MCF 10A (cell line): ENCODE measurements at regions not wholly inside any gene's neighbourhood (a gene's known extent, or its start where the extent isn't known, plus 50 kb on each side); places are given as distances from the start of the nearest gene placed in this dataset.

Experiments
- BruUV-seq: library from RNA; stranded (reverse); fragments of 400-500 nt; replicated peaks from 2 replicates; lab custom pipeline; 2021; lab: Mats Ljungman, UMichigan
- CTCF ChIA-PET: fragments of 300-600 bp; sonication (Branson Sonifier 250); formaldehyde crosslinking; extraction: SDS; loops from one replicate; lab custom pipeline; 2021; ENCODE audit warnings: antibody characterized with exemption, inconsistent platforms; lab: Yijun Ruan, JAX
- POLR2A ChIA-PET: fragments of 300-600, 350-650 bp; sonication (Branson Sonifier 250); formaldehyde crosslinking; extraction: SDS; loops from one replicate; lab custom pipeline; 2020; ENCODE audit warnings: antibody characterized with exemption, inconsistent platforms; lab: Yijun Ruan, JAX
- DNase-seq: peaks from one replicate; pipeline ENCODE4 v3.0.0-alpha.2; 2018; ENCODE audit not compliant: unreplicated experiment
- H3K27ac Mint-ChIP-seq: one replicate; pipeline ENCODE4 v1.8.0; 2022; ENCODE audit warnings: mild to moderate bottlenecking, low read depth, mixed read lengths; ENCODE audit not compliant: unreplicated experiment
- H3K27me3 Mint-ChIP-seq: one replicate; pipeline ENCODE4 v1.8.0; 2022; ENCODE audit warnings: mixed read lengths; ENCODE audit not compliant: insufficient read depth, unreplicated experiment
- H3K36me3 Mint-ChIP-seq: one replicate; pipeline ENCODE4 v1.8.0; 2022; ENCODE audit warnings: mild to moderate bottlenecking, moderate library complexity, mixed read lengths; ENCODE audit not compliant: insufficient read depth, unreplicated experiment
- H3K4me1 Mint-ChIP-seq: one replicate; pipeline ENCODE4 v1.8.0; 2022; ENCODE audit warnings: mixed read lengths; ENCODE audit not compliant: insufficient read depth, unreplicated experiment
- H3K4me3 Mint-ChIP-seq: one replicate; pipeline ENCODE4 v1.8.0; 2022; ENCODE audit warnings: mild to moderate bottlenecking, moderate library complexity, mixed read lengths; ENCODE audit not compliant: unreplicated experiment
- H3K9me3 Mint-ChIP-seq: one replicate; pipeline ENCODE4 v1.8.0; 2022; ENCODE audit warnings: mixed read lengths; ENCODE audit not compliant: unreplicated experiment
- CTCF ChIP-seq: fragments of 200-600 bp; IDR thresholded peaks from one replicate; pipeline ENCODE4 v1.8.0; 2022; ENCODE audit warnings: antibody characterized with exemption, mild to moderate bottlenecking; ENCODE audit not compliant: unreplicated experiment
- intact Hi-C: fragments of 100-400 bp; cut with micrococcal nuclease; formaldehyde crosslinking; loops from 2 replicates; pipeline ENCODE4 v1.14.1; 2022

DNA sequence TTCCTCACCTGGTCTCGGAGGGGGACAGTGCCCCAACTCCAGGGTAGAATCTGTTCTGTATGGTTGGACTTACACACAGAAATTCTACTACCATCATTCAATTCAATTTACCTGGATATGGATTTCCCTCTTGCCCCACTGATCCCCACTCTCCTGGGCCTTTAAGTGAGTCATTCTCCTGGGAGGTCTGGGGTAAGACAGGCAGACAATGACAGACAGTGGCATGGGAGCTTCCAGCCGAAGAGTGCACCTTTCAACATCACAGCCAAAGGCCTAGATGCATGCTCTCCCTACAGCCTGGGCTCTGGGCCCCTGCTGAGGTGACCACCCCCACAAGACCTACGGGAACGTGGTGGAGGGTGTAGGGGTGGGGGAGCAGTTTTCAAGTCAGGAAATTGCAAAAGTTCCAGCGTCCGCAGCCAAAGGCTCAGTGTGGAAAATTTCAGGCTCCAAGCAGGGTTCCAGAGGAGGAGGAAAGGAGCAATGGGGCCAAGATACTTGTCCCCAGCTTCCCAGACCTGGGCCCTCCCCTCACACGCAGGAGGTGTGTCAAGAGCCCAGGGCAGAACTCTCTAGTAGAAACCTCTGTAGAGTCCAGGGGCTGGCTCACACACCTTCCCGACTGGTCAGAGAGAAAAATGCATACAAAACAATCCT is 296.4 kb downstream of the CYP26B1 start:
- Mint-ChIP-seq H3K4me3 (no peak overlapping the region), H3K4me1 (no peaks in the 10 kb centered on the region), H3K27ac (no peak overlapping the region), H3K27me3 (peaks cover 17% of the 10 kb centered on the region), H3K9me3 (no peaks in the 10 kb centered on the region), H3K36me3 (no peaks in the 10 kb centered on the region)
- BruUV-seq = no TSS peak
- POLR2A ChIA-PET = no interaction called here
- DNase-seq = peak; percentile 24
- no peak for TF ChIP-seq CTCF
- CTCF ChIA-PET = no interaction called here
- intact Hi-C loops = no loop called here

GRCh38 chr2:71850306-71850801 is 297.3 kb downstream of the CYP26B1 start:
- no peak overlapping the region for H3K27ac Mint-ChIP-seq

GRCh38 chr2:71849607-71850305 is 297.9 kb downstream of the CYP26B1 start:
- intact Hi-C loops = no loop called here
- BruUV-seq = no TSS peak
- DNase-seq = no peak
- Mint-ChIP-seq H3K27ac (no peak overlapping the region), H3K36me3 (no peaks in the 10 kb centered on the region), H3K9me3 (no peaks in the 10 kb centered on the region), H3K27me3 (peaks cover 4% of the 10 kb centered on the region), H3K4me1 (no peaks in the 10 kb centered on the region), H3K4me3 (no peak overlapping the region)
- no peak for TF ChIP-seq CTCF
- ChIA-PET CTCF (interaction anchor here (0.6 kb wide), 1 partner anchor 1327 kb away, joined by 3 read pairs; no protein-coding TSS in a partner anchor), POLR2A (no interaction called here)

More at GRCh38 chr2:71850306-71850801, 297.3 kb downstream of the CYP26B1 start:
- no peaks in the 10 kb centered on the region for H3K4me1 Mint-ChIP-seq
- BruUV-seq = no TSS peak
- peaks cover 10% of the 10 kb centered on the region for H3K27me3 Mint-ChIP-seq
- intact Hi-C loops = no loop called here
- ChIA-PET POLR2A (no interaction called here), CTCF (no interaction called here)
- H3K9me3 Mint-ChIP-seq = no peaks in the 10 kb centered on the region
- no peaks in the 10 kb centered on the region for H3K36me3 Mint-ChIP-seq
- no peak overlapping the region for H3K4me3 Mint-ChIP-seq
- DNase-seq = no peak
- no peak for TF ChIP-seq CTCF

GRCh38 chr2:71849111-71849510 is 298.6 kb downstream of the CYP26B1 start:
- H3K27me3 Mint-ChIP-seq = no peaks in the 10 kb centered on the region
- intact Hi-C loops = no loop called here
- no peaks in the 10 kb centered on the region for H3K4me1 Mint-ChIP-seq
- TF ChIP-seq CTCF = no peak
- ChIA-PET POLR2A (no interaction called here), CTCF (interaction anchor here (0.6 kb wide), 1 partner anchor 1328 kb away, joined by 3 read pairs; no protein-coding TSS in a partner anchor)
- no peak overlapping the region for H3K4me3 Mint-ChIP-seq
- no peaks in the 10 kb centered on the region for H3K36me3 Mint-ChIP-seq
- H3K9me3 Mint-ChIP-seq = no peaks in the 10 kb centered on the region
- DNase-seq = no peak
- H3K27ac Mint-ChIP-seq = no peak overlapping the region
- BruUV-seq = no TSS peak
